B cell (primary cell): ENCODE measurements at regions not wholly inside any gene's neighbourhood (a gene's known extent, or its start where the extent isn't known, plus 50 kb on each side); places are given as distances from the start of the nearest gene placed in this dataset.
"Not testable (repeated sequence)": the region's sequence is repeated elsewhere in the genome, so short reads cannot be mapped to it uniquely, and the experiment has no call there.

Experiments used
- EZH2 ChIP-seq: IDR thresholded peaks from 2 replicates; pipeline ENCODE4 v1.6.1; 2012; ENCODE audit warnings: borderline replicate concordance, low read depth, mild to moderate bottlenecking, moderate library complexity, low read length; ENCODE audit not compliant: insufficient read depth, poor library complexity, severe bottlenecking
- TF ChIP-seq, protein P1 (sequence below): fragments of 200-600 bp; IDR thresholded peaks from one replicate; pipeline ENCODE4 v1.8.0; 2022; ENCODE audit warnings: antibody characterized with exemption, mild to moderate bottlenecking

DNA sequence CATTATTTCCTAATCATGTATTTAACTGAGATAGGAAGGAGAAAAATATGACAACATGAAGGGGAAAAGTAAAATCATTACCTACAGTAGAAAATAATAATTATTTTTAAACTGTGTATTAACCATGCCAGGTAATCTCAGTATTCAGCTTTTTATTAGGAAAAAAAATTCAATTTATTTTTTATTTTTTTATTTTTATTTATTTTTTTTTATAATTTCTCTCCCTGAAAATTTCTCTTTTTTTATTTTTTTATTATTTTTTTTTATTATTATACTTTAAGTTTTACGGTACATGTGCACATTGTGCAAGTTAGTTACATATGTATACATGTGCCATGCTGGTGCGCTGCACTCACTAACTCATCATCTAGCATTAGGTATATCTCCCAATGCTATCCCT lies 271.3 kb upstream of the LRRTM4 start:
- TF ChIP-seq, protein P1, sequence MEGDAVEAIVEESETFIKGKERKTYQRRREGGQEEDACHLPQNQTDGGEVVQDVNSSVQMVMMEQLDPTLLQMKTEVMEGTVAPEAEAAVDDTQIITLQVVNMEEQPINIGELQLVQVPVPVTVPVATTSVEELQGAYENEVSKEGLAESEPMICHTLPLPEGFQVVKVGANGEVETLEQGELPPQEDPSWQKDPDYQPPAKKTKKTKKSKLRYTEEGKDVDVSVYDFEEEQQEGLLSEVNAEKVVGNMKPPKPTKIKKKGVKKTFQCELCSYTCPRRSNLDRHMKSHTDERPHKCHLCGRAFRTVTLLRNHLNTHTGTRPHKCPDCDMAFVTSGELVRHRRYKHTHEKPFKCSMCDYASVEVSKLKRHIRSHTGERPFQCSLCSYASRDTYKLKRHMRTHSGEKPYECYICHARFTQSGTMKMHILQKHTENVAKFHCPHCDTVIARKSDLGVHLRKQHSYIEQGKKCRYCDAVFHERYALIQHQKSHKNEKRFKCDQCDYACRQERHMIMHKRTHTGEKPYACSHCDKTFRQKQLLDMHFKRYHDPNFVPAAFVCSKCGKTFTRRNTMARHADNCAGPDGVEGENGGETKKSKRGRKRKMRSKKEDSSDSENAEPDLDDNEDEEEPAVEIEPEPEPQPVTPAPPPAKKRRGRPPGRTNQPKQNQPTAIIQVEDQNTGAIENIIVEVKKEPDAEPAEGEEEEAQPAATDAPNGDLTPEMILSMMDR, result not testable (repeated sequence)
- not testable (repeated sequence) for TF ChIP-seq EZH2
